H1 (cell line): ENCODE measurements at regions not wholly inside any gene's neighbourhood (a gene's known extent, or its start where the extent isn't known, plus 50 kb on each side); places are given as distances from the start of the nearest gene placed in this dataset.

Source experiments
- CTCF ChIA-PET: fragments of 300-600 bp; sonication (Branson Sonifier 250); formaldehyde crosslinking; loops from one replicate; lab custom pipeline; 2021; ENCODE audit not compliant: partially characterized antibody; lab: Charles Lee
- POLR2A ChIA-PET: fragments of 300-600 bp; sonication (Branson Sonifier 250); formaldehyde crosslinking; loops from one replicate; lab custom pipeline; 2021; ENCODE audit warnings: inconsistent platforms; ENCODE audit not compliant: partially characterized antibody; lab: Charles Lee
- DNase-seq, 2 experiments: peaks; one replicate each; pipeline versions ENCODE4 v3.0.0 to v3.0.0-alpha.2; 2010 to 2022; ENCODE audit warnings: low spot score in 2 of 2, low read depth in 1 of 2, mixed read lengths in 1 of 2
- FAIRE-seq: peaks from 2 replicates; lab custom pipeline; 2011; peaks lifted over from hg19 to GRCh38; lab: Jason Lieb, UNC
- H2AFZ ChIP-seq: 2 replicates; pipeline ENCODE4 v1.8.1; 2012; ENCODE audit warnings: low read length, inconsistent platforms
- H2AK5ac ChIP-seq: 2 replicates; pipeline ENCODE4 v1.6.1; 2013; ENCODE audit warnings: low read depth, low read length
- H2BK120ac ChIP-seq: replicated peaks from 2 replicates; pipeline ENCODE3; 2013; ENCODE audit warnings: low read depth, low read length, inconsistent platforms
- H2BK12ac ChIP-seq: 2 replicates; pipeline ENCODE4 v1.6.1; 2013; ENCODE audit warnings: low read depth, low read length
- H2BK15ac ChIP-seq: 2 replicates; pipeline ENCODE4 v1.6.1; 2013; ENCODE audit warnings: low read length
- H2BK20ac ChIP-seq: 2 replicates; pipeline ENCODE4 v1.6.1; 2013; ENCODE audit warnings: low read length
- H2BK5ac ChIP-seq: 2 replicates; pipeline ENCODE4 v1.6.1; 2013; ENCODE audit warnings: low read depth, low read length
- H3K14ac ChIP-seq: 2 replicates; pipeline ENCODE4 v1.6.1; 2013; ENCODE audit warnings: inconsistent platforms; ENCODE audit not compliant: insufficient read length
- H3K18ac ChIP-seq: 2 replicates; pipeline ENCODE4 v1.6.1; 2013; ENCODE audit warnings: low read length; ENCODE audit errors: extremely low read depth
- H3K23ac ChIP-seq: 2 replicates; pipeline ENCODE4 v1.6.1; 2013; ENCODE audit warnings: inconsistent platforms; ENCODE audit not compliant: insufficient read length
- H3K23me2 ChIP-seq: 2 replicates; pipeline ENCODE4 v1.6.1; 2013; ENCODE audit warnings: low read depth, low read length
- H3K27ac ChIP-seq: 2 replicates; pipeline ENCODE4 v1.6.1; 2011; ENCODE audit warnings: low read depth, low read length, inconsistent platforms
- H3K27me3 ChIP-seq, 4 experiments: replicated peaks in 1 of 4; 1 replicate in 1 of 4; 2 replicates in 3 of 4; pipeline versions ENCODE4 v1.6.1 to v1.8.1; 2011 to 2013; ENCODE audit warnings: low read length in 3 of 4, mild to moderate bottlenecking in 3 of 4, inconsistent platforms in 2 of 4, mixed read lengths in 2 of 4, moderate library complexity in 1 of 4; ENCODE audit not compliant: control insufficient read depth in 3 of 4, insufficient read depth in 3 of 4; ENCODE audit errors: extremely low read depth in 1 of 4
- H3K36me3 ChIP-seq, 4 experiments: 2 replicates each; pipeline versions ENCODE4 v1.6.1 to v1.8.1; 2011 to 2013; ENCODE audit warnings: mild to moderate bottlenecking in 4 of 4, low read length in 3 of 4, moderate library complexity in 2 of 4, control low read depth in 1 of 4, inconsistent platforms in 1 of 4; ENCODE audit not compliant: insufficient read depth in 4 of 4, control insufficient read depth in 2 of 4
- H3K4ac ChIP-seq: replicated peaks from 2 replicates; pipeline ENCODE3; 2013; ENCODE audit warnings: low read length, low read depth, mixed read lengths, inconsistent platforms; ENCODE audit not compliant: insufficient read length
- H3K4me1 ChIP-seq, 4 experiments: replicated peaks in 1 of 4; 1 replicate in 1 of 4; 2 replicates in 3 of 4; pipeline versions ENCODE4 v1.6.1 to v1.8.1; 2011 to 2013; ENCODE audit warnings: low read length in 3 of 4, inconsistent platforms in 2 of 4, mixed read lengths in 1 of 4; ENCODE audit not compliant: insufficient read depth in 4 of 4, control insufficient read depth in 3 of 4
- H3K4me2 ChIP-seq, 2 experiments: 2 replicates each; pipeline versions ENCODE4 v1.6.1 to v1.8.1; 2011 to 2013; ENCODE audit warnings: low read depth in 2 of 2, low read length in 2 of 2, control low read depth in 1 of 2, inconsistent platforms in 1 of 2, mild to moderate bottlenecking in 1 of 2; ENCODE audit not compliant: insufficient read depth in 1 of 2
- H3K4me3 ChIP-seq, 4 experiments: fragments of 200-600, 300-600 bp in 1 of 4; sonication (generic), shearing (Covaris generic), sonication (Bioruptor Twin) in 1 of 4; 2 replicates each; pipeline versions ENCODE4 v1.5.1 to v1.8.1; 2011 to 2016; ENCODE audit warnings: low read length in 4 of 4, low read depth in 3 of 4, control low read depth in 2 of 4, inconsistent platforms in 2 of 4, mild to moderate bottlenecking in 2 of 4, mixed read lengths in 1 of 4, moderate library complexity in 1 of 4; ENCODE audit not compliant: insufficient read depth in 2 of 4; ENCODE audit errors: extremely low read depth in 1 of 4
- H3K56ac ChIP-seq: replicated peaks from 2 replicates; pipeline ENCODE3; 2013; ENCODE audit warnings: low read depth, mild to moderate bottlenecking, mixed read lengths, low read length, inconsistent platforms; ENCODE audit not compliant: insufficient read length
- H3K79me1 ChIP-seq: 2 replicates; pipeline ENCODE4 v1.6.1; 2013; ENCODE audit warnings: low read depth, low read length, control low read depth
- H3K79me2 ChIP-seq, 2 experiments: 2 replicates each; pipeline versions ENCODE4 v1.6.1 to v1.8.1; 2012 to 2013; ENCODE audit warnings: low read length in 2 of 2, mild to moderate bottlenecking in 2 of 2, inconsistent platforms in 1 of 2; ENCODE audit not compliant: insufficient read depth in 2 of 2, control insufficient read depth in 1 of 2
- H3K9ac ChIP-seq, 4 experiments: replicated peaks in 1 of 4; 1 replicate in 1 of 4; 2 replicates in 3 of 4; pipeline versions ENCODE4 v1.6.1 to v1.8.1; 2011 to 2013; ENCODE audit warnings: low read depth in 3 of 4, low read length in 3 of 4, control low read depth in 2 of 4, mild to moderate bottlenecking in 2 of 4, moderate library complexity in 2 of 4, inconsistent platforms in 1 of 4; ENCODE audit errors: extremely low read depth in 1 of 4
- H3K9me3 ChIP-seq, 2 experiments: 2 replicates each; pipeline versions ENCODE4 v1.6.1 to v1.8.1; 2012 to 2013; ENCODE audit warnings: mild to moderate bottlenecking in 2 of 2, moderate library complexity in 2 of 2, control low read depth in 1 of 2, inconsistent platforms in 1 of 2, low read depth in 1 of 2, low read length in 1 of 2, mixed read lengths in 1 of 2; ENCODE audit not compliant: insufficient read depth in 2 of 2
- H4K20me1 ChIP-seq, 2 experiments: replicated peaks in 1 of 2; 2 replicates each; pipeline versions ENCODE3 to v1.8.1; 2011 to 2013; ENCODE audit warnings: inconsistent platforms in 2 of 2, low read length in 2 of 2, mild to moderate bottlenecking in 1 of 2; ENCODE audit not compliant: insufficient read depth in 2 of 2, control insufficient read depth in 1 of 2
- H4K5ac ChIP-seq: 2 replicates; pipeline ENCODE4 v1.6.1; 2013; ENCODE audit warnings: low read length, low read depth, mixed read lengths, inconsistent platforms; ENCODE audit not compliant: insufficient read length
- H4K8ac ChIP-seq: 2 replicates; pipeline ENCODE4 v1.8.0; 2013; ENCODE audit warnings: mild to moderate bottlenecking, moderate library complexity, low read length, inconsistent platforms; ENCODE audit not compliant: insufficient read depth; ENCODE audit errors: extremely low read depth
- H4K91ac ChIP-seq: replicated peaks from 2 replicates; pipeline ENCODE3; 2013; ENCODE audit warnings: low read length, mixed read lengths, inconsistent platforms; ENCODE audit not compliant: insufficient read length
- CHD2 ChIP-seq: IDR thresholded peaks from 2 replicates; pipeline ENCODE4 v1.6.1; 2012; ENCODE audit warnings: low read length, improper control_type of control experiment
- POLR2AphosphoS5 ChIP-seq: IDR thresholded peaks from 2 replicates; pipeline ENCODE4 v1.6.1; 2011; ENCODE audit warnings: low read depth, low read length
- RFX5 ChIP-seq: IDR thresholded peaks from 2 replicates; pipeline ENCODE4 v1.6.1; 2011; ENCODE audit warnings: low read depth, low read length, improper control_type of control experiment, borderline replicate concordance
- SP1 ChIP-seq: IDR thresholded peaks from 2 replicates; pipeline ENCODE4 v1.6.1; 2011; ENCODE audit warnings: low read depth, low read length
- SP4 ChIP-seq: IDR thresholded peaks from 2 replicates; pipeline ENCODE4 v1.6.1; 2012; ENCODE audit warnings: low read length, inconsistent platforms
- WGBS, 2 experiments: shearing (Covaris generic) in 1 of 2; methylation state at CpG; one replicate each; pipeline versions ENCODE4 v1.1.6 to v1.1.7; 2013 to 2015; ENCODE audit warnings: low lambda C conversion rate in 2 of 2, mixed read lengths in 2 of 2, inconsistent platforms in 1 of 2, low coverage in 1 of 2, missing lambda C conversion rate in 1 of 2; ENCODE audit not compliant: insufficient replicate concordance in 2 of 2, insufficient coverage in 1 of 2, insufficient read length in 1 of 2; ENCODE audit errors: extremely low coverage in 1 of 2, missing lambda C conversion rate in 1 of 2; 5-methylcytosine and 5-hydroxymethylcytosine counted together

GRCh38 chr10:2300231-2300630, 562.9 kb upstream of the ADARB2 start:
- H2AK5ac ChIP-seq = no peak overlapping the region
- no peak overlapping the region for H2BK15ac ChIP-seq
- H4K5ac ChIP-seq = no peak overlapping the region
- H4K91ac ChIP-seq = no peak overlapping the region
- no peaks in the 10 kb centered on the region for H3K27me3 ChIP-seq
- TF ChIP-seq CHD2 (no peak), SP4 (no peak), SP1 (no peak), POLR2AphosphoS5 (no peak), RFX5 (no peak)
- CTCF ChIA-PET = interaction anchor here (1.3 kb wide), 1 partner anchor 15 kb away, joined by 4 read pairs; no protein-coding TSS in a partner anchor
- H3K4me3 ChIP-seq = no peak overlapping the region
- H3K9me3 ChIP-seq = peaks cover 0 to 4% of the 10 kb centered on the region in 2 experiments; a peak in 1 of 4 replicates
- H3K4me2 ChIP-seq = no peak overlapping the region
- H3K79me1 ChIP-seq = no peaks in the 10 kb centered on the region
- no peak overlapping the region for H3K14ac ChIP-seq
- WGBS, 2 experiments = 90% methylated on average over 3 of the region's 3 CpGs; no CpG with 5 or more reads in 1 of the 2 experiments
- FAIRE-seq (no peak), DNase-seq (no peak)
- H3K23me2 ChIP-seq = peaks cover under 1% of the 10 kb centered on the region; the same call in 1 of the 2 replicates
- H4K8ac ChIP-seq = no peak overlapping the region
- H3K4me1 ChIP-seq = peaks cover 0 to 8% (median 0%) of the 10 kb centered on the region in 4 experiments; a peak in 2 of 7 replicates
- H2BK120ac ChIP-seq = no peak overlapping the region
- no peak overlapping the region for H3K4ac ChIP-seq
- peaks cover 0 to under 1% of the 10 kb centered on the region in 2 experiments for H4K20me1 ChIP-seq
- no peak overlapping the region for H3K56ac ChIP-seq
- no peak overlapping the region for H2BK12ac ChIP-seq
- H2BK20ac ChIP-seq = no peak overlapping the region
- H3K27ac ChIP-seq = no peak overlapping the region
- no peak overlapping the region for H3K18ac ChIP-seq
- POLR2A ChIA-PET = no interaction called here
- H3K9ac ChIP-seq = no peak overlapping the region
- no peaks in the 10 kb centered on the region for H3K36me3 ChIP-seq
- no peak overlapping the region for H2AFZ ChIP-seq
- H3K23ac ChIP-seq = no peak overlapping the region
- H3K79me2 ChIP-seq = no peaks in the 10 kb centered on the region
- H2BK5ac ChIP-seq = no peak overlapping the region
